Right kidney (tissue), 1 donor: ENCODE measurements at regions not wholly inside any gene's neighbourhood (a gene's known extent, or its start where the extent isn't known, plus 50 kb on each side); places are given as distances from the start of the nearest gene placed in this dataset.
"Not testable (repeated sequence)": the region's sequence is repeated elsewhere in the genome, so short reads cannot be mapped to it uniquely, and the experiment has no call there.

ENCODE experiments used
- DNase-seq: peaks from one replicate; pipeline ENCODE4 v3.0.0-alpha.2; 2016

GRCh38 chr1:38173157-38173831 lies 126.7 kb upstream of the POU3F1 start:
- no peak for DNase-seq

- no peak for DNase-seq
Measured at GRCh38 chr1:38169121-38169520, 122.5 kb upstream of the POU3F1 start.

DNA sequence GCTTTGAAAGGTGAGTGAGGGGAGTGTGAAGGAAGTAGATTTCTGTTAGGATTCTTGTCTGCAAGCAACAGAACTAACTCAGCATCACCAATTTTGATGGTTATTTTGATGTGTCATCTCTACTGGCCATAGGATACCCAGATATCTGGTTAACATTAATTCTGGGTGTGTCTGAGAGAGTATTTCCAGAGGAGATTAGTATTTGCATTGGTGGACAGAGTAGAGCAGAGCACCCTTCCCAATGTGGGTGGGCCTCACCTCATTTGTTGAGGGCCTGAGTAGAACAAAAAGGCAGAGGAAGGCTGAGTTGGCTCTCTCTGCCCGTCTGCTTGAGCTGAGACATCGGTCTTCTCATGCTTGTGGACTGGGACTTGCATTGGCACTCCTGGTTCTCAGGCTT lies 121.8 kb upstream of the POU3F1 start:
- no peak for DNase-seq

DNA sequence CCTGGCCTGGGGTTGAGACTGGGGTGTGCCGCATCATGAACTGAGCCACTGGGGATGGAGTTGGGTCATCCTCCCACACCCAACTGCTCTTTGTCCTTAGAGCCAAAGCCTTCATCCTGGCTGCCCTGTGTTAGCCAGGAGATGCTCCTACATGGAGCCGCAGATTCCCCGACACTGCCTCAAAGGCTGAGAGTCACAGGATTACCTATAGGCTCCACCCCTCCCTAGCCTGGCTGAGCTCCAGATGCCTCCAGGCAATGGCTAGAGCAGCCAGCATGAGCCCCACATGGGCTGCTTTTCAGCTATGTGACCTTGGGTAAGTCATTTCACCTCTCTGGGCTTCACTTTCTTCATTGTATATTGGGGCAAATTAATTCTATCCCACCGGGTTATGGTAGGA lies 119.9 kb upstream of the POU3F1 start:
- DNase-seq = no peak

DNA sequence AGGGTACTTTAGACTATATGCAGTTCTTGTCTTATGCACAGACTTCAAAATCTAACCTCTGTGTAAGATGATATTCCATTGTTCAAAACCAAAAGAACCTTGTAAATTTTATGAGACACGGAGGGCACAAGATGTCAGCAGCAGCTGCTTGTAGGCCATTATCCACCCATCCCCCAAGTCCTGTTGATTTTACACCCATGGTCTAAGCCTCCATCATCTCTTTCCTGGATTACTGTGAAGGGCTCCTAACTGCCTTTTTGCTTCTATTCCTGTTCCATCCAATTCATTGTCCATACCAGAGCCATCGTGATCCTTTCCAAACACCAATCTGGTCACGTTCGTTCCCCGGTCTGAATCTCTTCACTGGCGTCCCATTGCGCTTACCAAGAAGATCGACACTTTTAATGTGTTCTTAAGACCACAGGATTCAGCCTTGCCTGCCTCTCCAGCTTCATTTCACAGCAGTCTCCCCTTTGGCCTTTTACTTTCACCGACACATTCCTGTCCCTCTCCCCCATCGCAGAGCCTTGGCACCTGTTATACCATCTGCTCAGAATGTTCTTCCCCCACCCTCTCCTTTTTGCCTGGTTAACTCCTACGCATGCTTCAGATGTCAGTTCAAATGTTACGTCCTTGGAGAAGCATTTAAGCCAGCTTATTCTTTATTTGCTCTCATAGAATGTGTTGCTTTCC lies 107.3 kb upstream of the POU3F1 start:
- DNase-seq = no peak

DNA sequence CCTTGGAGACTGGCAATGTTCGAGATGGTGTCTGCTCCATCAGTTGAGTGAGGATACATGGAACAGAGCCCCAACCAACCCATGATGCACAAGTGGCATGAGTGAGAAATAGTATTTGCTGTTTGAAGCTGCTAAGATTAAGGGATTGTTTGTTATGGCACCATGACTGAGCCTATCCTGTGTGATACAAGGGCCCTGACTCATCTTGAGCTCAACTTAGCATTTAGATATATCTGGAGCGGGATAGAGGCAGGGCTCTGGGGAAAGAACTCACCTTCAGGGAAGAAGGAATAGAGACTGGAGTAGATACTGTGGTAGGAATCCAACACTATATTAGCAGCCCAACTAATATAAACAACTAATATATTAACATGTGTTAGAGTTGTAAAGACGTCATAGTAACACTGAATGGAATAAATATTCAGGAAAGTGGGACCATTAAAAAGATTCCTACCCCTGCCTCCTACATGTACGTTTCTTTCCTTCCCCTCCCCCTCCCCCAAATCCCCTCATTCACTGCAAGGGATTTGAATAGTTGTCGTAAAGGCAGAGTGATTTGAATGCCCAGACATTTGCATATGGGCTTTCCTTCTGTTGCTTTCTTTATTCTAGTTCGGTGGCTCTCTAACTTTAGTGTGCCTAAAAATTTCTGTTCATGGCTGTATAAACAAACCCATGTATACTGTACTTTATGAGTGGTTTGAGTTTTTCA lies 106.6 kb upstream of the POU3F1 start:
- no peak for DNase-seq

DNA sequence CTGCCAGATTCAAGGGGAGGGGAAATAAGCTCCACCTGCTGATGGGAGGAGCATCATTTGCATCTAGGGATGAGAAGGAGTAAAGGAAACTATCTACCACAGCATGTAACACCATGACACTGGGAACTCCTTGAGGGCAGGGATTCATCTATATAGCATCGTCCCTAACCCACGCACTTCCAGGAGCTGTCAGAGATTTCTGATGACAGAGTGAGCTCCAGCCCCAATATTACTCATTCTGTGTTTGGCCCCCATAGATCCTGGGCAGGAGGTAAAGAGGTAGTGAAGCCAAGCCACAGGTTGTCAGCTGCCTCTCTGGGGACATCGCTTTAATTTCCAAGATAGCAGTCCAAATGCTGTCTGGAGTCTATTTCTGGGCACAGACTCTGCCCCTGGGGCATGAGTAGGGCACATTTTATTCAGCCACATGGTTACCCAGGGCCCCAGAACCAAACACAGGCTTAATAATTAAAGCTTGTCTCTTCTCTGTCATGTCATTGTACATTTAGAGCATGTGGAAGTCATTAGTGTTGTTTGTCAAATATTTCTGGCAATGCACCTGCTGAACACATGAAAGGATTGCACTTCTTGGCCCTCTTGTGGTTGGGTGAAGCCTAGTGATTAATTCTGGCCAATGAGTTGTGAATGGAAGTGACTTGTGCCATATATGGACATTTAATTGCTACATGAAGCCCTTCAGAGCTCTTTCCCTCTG lies 105.9 kb upstream of the POU3F1 start:
- no peak for DNase-seq

GRCh38 chr1:38151399-38151798 lies 104.8 kb upstream of the POU3F1 start:
- no peak for DNase-seq

GRCh38 chr1:38146079-38146478 lies 99.5 kb upstream of the POU3F1 start:
- DNase-seq = not testable (repeated sequence)

DNA sequence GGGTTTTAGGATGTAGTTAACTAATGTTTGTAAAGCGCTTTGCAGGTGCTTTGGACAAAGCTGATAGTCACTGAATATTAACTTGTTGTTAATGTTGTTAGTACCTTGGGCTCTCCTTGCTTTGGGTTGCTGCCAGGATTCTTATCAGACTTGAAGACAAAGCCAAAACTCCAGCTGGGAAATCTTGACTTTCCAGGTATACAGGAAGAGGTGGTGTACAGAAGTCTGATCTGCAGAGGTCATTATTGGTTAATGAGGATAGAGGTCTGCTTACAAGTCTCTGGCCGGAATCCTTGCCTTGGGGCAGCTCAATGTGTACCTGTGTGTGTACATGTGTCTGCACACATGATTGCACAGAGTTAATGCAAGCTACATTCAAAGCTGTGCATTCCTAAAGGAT lies 96.0 kb upstream of the POU3F1 start:
- no peak for DNase-seq

GRCh38 chr1:38141483-38141882 lies 94.9 kb upstream of the POU3F1 start:
- no peak for DNase-seq

GRCh38 chr1:38139738-38140487 lies 93.3 kb upstream of the POU3F1 start:
- DNase-seq = peak; percentile 54

DNA sequence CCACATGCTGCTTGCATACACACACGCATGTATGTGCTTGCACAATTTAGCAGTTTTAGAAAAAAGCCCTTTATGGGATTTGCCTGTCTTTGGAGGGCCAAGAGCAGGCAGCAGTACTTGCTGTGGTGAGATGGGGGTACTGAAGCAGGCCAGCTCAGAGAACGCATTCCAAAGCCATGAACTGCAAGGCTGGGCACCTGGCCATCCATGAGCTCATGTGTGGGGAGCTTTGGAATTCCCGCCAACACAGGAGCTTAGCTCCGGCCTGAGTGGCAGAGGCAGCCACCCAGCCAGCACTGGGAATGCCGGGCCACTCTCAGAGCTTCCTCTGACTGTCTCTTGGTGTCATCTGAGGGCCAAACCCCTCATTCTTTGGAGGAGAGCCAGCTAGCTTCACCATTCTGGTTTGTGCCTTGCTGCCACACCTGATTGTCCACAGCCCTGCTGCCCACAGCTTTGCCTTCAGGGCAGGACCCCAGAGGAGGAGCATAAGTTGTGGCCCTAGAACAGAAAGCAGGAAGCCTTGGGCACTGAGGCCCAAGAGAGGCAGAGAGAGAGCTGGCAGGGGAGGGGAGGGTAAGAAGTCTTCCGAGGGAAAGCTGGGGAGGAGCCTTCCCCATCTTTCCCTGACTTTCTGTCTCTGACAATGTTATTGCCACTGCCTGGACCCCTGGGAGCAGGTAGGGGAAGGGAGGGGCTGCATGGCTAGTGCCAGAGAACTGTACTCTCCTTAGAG lies 92.1 kb upstream of the POU3F1 start:
- no peak for DNase-seq

DNA sequence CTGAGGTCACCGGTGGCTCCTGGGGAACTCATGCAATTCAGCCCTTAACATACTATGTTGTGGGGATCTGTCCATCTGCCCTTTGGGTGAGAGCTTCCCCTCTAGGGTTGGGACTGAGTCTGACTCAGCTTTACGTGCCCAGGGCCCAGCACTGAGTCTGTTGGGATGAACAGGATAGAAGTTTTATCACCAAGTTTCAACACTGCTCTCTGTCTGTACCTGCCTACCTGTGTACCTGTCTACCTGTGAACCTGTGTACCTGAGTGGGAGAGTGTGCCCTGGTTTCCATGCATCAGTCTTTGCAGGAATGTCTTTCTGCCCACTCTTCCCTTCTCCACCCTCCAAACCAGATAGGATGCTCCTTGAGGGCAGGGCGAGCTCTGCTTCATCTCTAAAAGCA lies 90.6 kb upstream of the POU3F1 start:
- no peak for DNase-seq

GRCh38 chr1:38135625-38136414 lies 89.2 kb upstream of the POU3F1 start:
- DNase-seq = no peak

- DNase-seq = peak; percentile 53
Measured at GRCh38 chr1:38134294-38134755, 87.7 kb upstream of the POU3F1 start.

DNA sequence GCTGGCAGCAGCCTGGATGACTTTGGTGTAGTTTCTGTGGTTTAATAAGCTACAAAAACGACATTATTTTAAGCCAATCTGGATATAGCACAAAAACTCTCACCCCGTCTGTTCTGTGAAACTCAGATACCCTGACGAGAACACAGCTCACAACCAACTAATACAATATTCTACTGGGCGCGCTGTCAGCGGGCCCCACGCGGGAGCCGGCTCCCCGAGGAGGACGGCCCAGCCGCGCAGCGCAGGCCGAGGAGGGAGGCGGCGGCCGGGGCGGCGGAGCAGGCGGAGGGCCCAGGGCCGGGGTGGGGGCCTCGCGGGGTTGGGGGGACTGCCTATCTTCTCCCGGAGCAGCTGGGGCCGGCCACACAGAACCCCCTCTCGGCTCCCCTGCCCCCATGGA lies 87.2 kb upstream of the POU3F1 start:
- DNase-seq = no peak

DNA sequence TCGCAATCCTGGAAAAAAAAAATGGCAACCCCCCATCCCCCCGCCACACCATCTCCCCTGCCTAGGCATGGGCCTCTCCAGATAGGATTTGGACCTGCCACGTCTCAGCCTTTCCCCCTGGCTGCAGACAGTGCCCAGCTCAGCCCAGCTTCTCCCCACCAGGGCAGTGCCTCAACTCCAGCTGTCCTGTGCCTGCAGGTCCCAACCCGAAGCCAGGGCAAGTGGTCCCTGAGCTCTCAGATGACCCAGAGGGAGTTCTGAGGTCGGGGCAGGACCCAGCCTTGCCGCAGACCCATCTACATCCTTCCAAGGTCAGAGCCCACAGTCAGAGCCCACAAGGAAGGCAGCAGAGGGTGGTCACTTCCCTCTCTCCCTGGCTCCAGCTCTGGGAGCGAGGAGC lies 86.7 kb upstream of the POU3F1 start:
- no peak for DNase-seq

- DNase-seq = no peak
Measured at GRCh38 chr1:38132681-38133080, 86.1 kb upstream of the POU3F1 start.

DNA sequence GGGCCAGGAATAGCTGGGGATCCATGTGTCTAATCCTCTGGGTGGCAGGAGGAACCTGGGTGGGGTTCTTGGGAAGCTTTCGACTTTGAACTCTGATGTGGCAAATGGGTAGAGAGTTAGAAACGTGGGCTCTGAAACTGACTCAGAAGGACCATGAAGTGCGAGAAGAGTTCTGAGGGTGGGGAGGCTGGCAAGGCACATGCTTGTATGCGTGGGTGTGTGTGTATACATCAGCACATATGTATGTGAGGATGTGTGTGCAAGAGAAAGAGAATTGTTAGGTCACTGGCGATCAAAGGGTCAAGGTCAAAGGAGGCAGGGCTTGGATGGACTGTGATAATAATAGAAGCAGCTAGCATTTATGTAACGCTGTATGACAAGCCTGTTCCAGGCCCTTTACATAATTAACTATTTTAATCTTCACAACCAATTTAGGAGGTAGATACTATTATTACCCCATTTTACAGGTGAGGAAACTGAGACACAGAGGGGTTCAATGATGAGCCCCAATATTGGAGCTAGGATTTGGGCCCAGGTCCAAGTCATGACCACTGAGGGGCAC lies 84.5 kb upstream of the POU3F1 start:
- no peak for DNase-seq
